GM19455 (cell line): ENCODE measurements at regions not wholly inside any gene's neighbourhood (a gene's known extent, or its start where the extent isn't known, plus 50 kb on each side); places are given as distances from the start of the nearest gene placed in this dataset.

ENCODE experiments used
- ATAC-seq: cut with Tn5 transposase; IDR thresholded peaks from one replicate; pipeline ENCODE4 v1.9.1; 2021; ENCODE audit not compliant: unreplicated experiment

DNA sequence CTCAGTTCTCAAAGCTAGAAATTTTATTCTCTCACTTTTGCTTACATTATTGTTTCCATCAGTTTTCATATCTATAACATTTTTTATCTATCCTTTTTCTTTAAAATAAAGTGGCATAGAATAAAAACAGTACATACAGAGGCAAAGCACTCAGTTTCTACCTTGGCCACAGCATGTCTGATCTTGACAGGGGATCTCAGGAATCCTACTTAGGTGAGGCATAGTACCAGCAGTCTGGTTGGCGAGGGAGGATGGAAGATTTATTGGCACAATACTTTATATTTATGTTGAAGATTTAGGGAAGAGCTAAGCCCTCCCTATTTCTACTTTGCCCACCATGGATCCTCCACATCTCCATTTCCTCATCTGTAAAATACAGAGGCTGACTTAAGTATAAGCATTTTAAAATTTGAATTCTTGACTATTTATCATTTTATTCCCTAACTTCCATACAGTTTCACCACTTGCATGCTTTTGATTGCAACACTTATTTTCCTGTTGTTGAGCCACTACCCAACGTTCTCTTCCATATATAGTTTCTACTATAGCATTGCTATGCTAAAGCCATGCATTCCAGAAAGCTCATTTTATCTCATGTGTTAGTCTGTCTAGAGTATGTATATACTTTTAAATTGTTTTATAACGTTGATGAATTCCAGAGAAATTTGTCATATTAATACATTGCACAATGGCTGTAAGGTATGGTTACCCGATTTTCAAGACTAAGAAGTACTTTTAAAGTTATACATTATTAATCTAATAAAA, 506.7 kb downstream of the KCTD12 start:
- ATAC-seq = no peak

DNA sequence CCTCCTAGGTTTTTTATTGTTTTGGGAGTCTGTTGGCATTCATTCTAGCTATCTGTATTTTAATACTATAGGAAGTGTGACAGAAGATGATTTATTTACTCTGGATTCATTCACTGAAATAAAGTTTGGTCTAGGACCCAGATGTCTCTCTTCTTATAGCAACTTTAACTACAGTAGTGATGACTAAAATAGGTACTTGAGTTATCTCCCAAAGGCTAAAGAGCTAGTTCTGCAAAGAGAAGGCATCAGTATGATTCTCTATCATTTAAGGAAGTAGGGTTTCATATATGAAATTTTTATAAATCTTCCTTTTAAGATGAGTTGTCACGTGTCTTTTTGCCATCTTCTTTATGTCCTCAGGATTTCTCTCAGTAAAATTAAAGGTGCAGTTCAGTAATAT, 507.4 kb downstream of the KCTD12 start:
- ATAC-seq = no peak

DNA sequence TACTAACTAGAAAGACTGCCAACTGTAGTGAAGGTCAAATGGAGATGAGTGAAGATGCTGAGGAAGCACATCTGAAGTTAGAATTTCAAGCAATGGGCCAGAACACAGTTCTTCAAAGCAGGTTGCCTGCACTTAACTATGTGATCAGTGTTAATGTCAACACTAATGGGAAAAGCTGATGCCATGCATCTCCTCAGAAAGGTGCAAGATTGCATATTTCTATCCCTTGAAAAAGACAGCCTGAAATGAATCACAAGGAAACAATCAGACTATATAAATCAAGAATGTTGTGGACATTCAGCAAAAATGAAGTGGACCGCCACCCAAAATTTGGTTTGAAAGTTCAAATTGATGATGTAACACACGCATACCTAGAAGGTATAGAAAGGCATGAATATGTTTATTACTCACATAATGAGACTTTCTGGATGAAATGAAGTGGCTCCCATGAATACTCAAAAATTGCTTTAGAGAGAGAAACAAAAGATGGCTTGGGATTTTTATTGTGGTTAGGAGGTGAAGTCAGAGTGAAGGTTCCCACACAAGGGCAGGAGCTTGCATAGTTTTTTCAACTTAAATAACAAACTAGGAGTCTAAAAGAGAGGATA, 522.4 kb downstream of the KCTD12 start:
- ATAC-seq = no peak

DNA sequence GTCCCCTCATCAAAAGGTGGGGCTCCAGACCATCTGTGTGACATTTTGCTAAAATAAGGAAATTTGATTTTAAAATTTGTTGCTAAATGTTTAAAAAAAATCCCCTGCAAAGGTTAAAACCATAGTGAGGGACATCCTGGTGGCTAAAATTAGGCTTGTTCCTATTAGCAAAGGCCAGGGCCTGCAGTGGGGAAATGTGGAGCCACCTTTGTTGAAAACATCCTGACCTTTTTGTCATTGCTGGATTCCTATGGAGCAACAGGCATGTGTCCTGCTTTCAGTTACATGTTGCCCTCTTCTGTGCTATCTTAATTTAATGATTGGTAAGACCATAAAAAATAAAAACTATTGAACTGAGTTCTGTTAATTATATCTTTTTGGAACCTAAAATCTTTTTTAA, 524.3 kb downstream of the KCTD12 start:
- no peak for ATAC-seq

DNA sequence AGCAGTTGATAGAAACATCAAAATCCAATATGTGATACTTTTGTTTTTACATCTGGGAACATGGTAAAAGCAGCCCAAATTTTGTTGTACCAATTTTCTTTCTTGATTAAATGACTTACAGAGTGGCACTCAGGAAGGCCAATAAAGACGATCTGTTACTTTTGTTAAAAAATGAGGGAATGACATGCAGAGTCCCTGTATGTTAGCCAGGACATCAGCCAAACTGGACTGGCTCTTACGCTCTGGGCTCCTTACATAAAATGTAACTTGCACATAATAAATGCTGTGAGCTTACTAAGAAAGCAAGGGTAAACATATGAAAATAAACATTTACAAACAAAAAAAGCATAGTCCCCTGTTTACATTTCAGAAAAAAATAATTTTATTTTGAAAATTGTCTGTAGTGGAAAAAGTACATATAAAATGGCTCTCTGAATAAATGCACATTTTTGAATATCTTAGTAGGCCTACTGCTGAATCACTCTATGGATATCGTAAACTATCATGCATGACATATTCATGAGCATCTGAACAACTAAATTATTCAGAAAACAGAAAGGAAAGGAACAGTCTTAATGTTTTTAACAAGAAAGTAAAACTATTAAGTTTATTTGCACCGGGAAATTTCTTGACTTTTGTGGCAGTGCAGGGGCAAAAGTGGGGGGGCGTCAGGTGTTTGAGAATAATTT, 534.5 kb downstream of the KCTD12 start:
- ATAC-seq = no peak

DNA sequence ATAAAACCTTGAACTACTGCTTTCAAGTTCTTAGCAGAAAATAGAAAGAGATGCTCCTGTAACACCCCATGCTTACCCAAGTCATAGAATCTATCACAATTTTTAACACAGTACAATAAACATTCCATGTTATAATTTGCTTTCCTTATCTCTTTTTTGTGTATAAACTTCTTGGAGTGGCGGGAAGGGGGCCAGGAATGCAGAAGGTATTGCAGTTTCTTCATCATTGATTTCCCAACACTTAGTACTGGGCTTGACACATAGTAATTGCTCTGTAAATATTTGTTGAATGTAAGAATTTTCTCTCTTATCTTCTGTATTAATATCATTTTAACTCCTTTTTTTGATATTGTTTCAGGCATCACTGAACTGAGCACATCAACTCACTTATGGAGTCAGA, 535.8 kb downstream of the KCTD12 start:
- ATAC-seq = no peak

DNA sequence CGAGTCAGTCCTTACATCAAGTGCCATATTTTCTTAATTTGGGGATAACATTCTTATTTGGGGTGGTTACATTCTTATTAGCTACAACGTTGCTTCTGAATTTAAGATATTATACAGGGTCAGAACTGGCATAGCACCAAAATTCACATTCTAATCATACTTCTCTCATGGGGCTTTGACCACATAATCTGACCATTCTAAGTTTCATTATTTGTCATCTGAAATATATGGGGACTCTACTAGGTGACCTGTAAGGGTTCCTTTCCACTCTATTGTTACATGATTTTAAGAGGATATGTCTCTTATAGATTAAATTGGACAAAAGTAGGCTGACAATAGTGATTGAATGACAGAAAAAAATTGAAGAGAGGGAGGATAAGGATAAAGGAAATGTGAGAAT, 536.5 kb downstream of the KCTD12 start:
- no peak for ATAC-seq

DNA sequence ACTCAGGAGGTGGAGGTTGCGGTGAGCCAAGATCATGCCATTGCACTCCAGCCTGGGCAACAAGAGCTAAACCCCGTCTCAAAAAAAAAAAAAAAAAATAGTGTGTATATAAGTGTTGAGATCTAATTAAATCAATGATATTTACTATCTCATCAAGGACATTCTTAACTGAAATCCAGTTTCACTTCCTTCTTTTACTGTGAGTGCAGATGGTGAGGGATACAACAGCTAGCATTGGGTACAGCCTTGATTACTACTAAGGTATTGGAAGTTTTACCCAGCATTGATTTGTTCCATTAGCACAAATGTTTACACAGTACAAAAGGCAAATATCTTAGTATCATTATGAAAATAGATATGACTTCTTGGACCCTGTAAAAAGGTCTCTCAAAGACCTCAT, 546.6 kb downstream of the KCTD12 start:
- ATAC-seq = no peak

DNA sequence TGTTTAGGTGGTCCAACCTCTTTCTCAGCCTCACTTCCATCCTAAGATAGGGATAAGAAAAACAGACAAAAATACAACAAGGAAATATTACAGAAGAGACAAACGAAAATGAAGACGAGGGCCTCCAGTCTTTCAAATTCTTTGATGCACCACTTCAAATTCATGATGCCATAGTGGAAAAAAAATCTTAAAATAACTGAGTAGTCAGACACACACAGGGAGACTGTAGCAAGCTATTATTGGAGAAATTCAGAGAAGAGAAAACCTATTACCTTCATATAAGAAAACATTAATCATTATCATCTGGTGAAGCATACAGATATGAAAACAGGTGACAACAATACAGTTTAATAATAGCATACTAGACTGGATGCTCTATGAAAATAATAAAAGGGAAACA, 548.2 kb downstream of the KCTD12 start:
- ATAC-seq = no peak

DNA sequence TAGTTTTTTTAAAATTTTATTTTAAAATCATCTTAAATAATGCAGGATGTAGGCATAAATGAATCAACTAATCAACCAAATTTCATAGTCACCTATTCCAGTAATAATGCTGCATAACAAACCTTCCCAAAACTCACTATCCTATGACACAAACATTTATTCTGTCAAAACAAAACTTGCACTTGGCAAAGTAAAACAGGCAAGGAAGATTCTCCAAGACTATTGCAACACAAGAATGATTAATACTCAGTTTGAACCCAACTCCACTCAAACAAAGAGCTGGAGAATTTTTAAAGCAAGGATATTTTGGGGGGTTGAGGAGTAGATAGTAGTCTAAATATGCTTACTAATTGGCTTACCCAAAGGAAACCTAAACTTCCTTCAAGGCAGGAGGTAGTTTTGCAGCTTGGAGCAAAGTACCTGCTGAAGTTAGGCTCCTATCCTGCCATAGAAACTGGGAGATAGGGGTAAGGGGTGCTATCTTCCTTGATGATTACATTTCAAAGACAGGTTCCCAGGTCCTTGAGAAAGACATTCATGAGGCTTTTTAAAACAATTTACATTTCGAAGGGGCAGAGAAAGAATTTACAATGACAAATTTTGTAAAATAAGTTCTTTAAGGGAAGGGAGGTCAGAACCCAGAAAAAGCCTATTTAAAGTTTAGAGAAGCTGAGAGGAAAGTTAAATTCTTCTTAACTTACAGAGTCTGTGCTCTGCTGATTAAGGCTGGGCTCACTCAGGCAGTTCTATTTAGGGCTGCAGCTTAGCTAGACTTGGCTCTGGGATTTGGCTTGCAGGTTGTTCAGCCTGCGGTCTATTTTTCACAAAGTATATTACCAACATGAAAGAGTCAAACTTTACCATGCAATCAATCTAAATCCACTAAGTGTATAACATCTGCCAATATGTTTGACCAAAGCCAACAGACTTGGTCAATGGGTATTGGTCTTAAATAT, 549.0 kb downstream of the KCTD12 start:
- ATAC-seq = no peak

DNA sequence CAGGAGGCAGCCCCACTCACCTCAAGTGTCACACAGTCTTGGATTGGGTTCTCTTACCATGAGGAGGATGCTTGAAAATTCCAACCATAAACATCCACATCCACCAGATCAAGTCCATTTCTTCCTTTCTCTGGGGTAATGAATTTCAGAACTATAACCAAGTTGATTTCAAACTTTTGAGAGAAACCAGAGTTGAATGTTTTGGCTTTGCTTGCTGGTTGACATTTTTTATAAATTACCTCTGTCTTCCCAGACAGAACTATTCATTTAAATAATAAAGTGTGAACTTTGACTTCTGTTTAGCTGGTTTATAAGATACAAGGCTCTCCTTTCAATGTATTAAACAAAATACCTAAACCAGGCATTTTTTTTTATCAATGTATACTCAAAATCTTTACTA, 550.7 kb downstream of the KCTD12 start:
- ATAC-seq = no peak

DNA sequence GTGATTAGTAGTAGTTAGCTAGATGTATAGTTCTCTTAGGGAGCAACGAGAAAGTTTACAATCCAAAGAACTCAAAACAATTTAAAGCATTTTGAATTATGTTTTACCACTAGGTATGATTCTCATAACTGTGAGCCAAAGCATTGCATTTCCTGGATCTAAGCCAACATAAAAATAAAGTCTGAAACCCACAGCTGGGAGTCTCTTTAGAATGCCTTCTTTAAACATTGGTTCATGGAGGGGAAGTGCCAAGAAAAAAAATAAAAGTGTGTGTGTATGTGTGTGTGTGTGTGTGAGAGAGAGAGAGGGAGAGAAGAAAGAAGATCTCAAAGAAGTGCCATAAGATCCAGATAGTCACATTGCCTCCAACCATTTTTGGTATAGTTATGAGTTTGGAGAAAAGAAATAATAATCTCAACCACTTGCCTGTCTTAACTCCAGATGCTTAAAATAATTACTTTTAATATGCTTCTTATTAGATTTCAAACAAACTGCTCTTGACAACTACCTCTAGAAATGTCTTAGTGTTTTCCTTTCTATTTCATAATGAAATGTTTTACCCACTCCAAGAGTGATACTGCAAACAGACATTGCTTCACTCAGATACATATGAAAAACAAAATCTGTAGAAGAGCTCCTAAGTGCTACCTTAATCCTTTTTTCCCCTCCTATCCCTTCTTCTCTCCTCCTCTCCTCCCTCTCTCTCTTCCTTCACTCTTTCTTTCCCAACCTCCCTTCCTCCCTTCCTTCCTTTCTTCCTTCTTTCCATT, 554.1 kb downstream of the KCTD12 start:
- ATAC-seq = no peak

DNA sequence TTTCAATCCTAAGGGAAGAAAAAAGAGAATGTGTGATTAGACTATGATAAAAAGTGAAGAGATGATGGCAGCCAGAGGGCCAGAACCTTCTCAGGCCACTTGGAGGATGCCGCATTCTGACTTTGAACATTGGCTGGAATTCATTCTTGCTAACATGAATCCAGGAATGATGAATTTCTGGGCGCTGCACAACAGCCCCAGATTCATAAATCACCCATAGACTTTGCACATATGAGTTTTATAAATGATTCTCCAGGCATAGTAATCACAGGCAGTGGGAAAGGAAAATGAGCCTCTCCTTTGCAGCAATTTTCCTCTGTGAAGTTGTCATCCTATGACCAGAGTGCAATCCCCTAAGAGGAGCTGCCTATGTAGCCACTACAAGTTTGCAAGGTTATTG, 555.4 kb downstream of the KCTD12 start:
- ATAC-seq = no peak

DNA sequence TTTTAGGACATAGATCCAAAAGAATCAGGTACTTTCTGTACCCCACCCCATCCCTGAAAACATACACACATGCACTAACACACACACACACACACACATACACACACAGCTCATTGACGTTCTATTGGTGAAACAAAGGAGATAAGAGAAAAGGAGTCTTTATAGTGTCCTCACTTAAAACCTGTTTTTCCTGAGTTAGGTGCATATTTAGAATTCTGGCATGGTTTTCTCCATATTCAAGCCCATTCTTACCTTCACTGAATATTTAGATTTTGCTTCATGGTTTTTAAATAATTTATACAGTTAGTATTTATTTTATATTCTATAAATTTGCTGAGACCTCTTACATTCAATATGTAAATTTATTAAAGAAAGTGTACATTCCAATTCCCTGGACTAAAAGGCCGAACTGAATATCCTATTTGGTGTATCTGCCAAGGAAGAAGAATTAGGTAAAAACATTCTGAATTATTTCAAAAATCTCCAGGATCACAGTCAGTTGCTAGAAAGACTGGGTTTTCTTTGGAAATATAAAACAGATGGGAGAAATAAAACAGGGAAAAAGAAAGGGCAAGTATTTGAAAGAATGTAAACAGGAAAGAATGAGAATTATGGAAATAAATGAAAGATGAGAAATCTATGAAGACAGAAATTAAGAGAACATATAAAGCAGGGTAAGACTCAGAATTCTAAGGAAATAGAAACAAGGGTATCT, 556.2 kb downstream of the KCTD12 start:
- no peak for ATAC-seq

DNA sequence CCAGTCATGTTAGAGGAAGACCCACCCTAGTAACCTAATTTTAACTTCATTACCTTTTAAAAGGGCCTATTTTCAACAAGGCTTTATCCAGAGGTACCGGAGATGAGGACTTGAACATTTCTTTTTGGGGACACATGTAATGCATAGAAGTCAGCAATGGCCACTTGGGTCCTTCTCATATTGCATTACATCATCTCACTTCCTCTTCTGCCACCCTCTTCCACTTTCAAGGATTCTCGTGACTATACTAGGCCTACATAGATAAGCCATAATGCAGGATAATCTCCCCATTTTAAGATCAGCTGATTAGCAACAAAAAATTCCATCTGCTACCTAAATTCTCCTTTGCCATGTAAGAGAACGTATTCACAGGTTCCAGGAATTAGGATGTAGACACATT, 557.2 kb downstream of the KCTD12 start:
- ATAC-seq = no peak

DNA sequence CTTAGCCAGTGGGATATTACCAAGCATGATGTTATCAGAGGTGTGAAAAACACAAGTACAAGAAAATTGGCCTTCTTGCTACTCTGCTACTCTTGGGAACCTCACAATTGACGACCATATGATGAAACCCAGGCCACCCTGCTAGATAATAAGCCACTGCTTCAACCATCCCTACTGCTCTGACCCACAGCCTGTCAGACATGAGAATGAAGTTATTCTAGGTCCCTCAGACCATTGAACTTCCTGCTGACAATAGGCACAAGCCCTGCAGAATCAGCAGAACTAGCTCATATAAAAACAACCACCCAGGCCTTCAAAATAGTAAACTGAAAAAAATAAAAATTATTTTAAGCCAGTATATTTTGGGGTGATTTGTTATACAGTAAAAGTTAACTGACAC, 559.9 kb downstream of the KCTD12 start:
- ATAC-seq = no peak

DNA sequence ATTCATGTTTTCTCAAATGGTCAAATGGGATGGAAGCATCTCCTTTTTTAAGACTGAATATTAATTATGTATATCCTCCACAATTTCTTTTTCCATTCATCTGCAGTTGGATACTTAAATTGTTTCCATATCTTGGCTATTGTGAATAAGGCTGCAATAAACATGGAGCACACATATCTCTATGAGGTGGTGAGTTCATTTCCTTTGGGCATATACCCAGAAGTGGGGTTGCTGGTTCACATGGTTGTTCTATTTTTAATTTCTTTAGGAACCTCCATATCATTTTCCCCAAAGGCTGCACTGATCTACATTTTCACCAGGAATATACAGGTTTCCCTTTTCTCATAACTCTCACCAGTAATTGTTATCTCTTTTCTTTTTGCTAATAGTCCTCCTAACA, 566.3 kb downstream of the KCTD12 start:
- no peak for ATAC-seq

DNA sequence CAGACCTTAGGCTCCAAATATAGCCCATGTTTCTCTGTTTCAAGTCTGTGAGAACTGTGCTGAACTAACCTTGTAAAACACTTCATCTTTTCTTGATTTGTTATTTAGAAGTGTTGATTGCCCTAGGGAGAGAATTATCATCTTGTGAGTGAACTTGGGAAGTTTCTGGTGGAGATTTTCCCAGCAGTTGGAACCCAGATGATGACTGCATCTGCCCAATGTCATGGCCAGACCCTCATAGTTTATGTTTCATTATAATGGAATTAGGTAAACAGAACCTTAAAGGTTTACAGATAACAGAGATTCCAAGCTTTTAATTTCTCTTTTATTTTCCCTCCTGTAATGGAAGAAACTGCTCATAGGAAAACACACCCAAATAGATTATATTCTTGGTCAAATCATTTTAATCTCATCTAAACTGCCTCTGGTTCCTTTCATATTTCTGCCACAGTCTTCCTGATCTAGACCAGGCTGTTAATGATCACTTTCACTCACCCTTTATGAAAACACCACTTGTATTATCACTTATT, 569.1 kb downstream of the KCTD12 start:
- no peak for ATAC-seq

DNA sequence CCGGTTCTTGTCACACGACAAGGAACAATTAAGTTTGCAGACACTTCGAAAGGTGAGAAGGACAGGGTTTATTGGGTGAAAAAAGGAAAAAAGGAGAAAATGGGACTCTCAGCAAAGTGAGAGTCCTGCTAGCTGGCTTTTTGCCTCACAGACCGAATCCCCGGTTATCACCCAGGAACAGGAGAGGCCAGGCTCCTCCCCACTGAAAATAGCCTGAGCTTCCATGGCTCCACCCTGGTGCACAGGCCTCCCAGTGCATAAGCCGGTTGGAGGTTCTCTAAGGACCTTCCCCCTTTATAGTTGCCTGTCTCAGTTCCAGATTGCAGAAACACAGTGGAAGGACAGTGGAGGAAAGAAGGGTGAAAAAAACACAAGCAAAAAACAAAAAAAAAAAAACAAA, 571.7 kb downstream of the KCTD12 start:
- no peak for ATAC-seq

DNA sequence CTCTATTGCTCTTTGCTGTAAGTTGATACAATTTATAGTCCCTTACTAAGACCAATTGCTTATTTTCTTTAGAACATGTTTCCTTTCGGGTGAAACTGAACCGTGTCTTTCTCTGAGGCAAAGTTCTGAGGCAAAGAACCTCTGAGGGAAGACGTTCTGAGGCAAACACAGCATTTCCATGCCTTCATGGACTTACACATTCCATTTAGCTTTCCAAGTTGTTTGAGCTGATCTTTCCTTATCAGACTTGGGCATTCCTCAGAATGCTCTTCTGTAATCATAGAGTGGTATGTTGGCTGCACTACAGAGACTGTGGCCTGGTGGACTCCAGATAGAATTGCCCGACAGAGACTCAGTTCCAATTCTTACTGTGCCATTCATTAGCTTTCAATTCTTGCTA, 579.1 kb downstream of the KCTD12 start:
- no peak for ATAC-seq
